GM12873 (cell line): ENCODE measurements at regions not wholly inside any gene's neighbourhood (a gene's known extent, or its start where the extent isn't known, plus 50 kb on each side); places are given as distances from the start of the nearest gene placed in this dataset.

Source experiments
- TF ChIP-seq, protein P1 (sequence below): IDR thresholded peaks from 2 replicates; pipeline ENCODE4 v1.5.1; 2012; ENCODE audit warnings: low read depth, mild to moderate bottlenecking, moderate library complexity, low read length, control low read depth; ENCODE audit not compliant: insufficient read depth; ENCODE audit errors: missing control alignments

- TF ChIP-seq, protein P1, sequence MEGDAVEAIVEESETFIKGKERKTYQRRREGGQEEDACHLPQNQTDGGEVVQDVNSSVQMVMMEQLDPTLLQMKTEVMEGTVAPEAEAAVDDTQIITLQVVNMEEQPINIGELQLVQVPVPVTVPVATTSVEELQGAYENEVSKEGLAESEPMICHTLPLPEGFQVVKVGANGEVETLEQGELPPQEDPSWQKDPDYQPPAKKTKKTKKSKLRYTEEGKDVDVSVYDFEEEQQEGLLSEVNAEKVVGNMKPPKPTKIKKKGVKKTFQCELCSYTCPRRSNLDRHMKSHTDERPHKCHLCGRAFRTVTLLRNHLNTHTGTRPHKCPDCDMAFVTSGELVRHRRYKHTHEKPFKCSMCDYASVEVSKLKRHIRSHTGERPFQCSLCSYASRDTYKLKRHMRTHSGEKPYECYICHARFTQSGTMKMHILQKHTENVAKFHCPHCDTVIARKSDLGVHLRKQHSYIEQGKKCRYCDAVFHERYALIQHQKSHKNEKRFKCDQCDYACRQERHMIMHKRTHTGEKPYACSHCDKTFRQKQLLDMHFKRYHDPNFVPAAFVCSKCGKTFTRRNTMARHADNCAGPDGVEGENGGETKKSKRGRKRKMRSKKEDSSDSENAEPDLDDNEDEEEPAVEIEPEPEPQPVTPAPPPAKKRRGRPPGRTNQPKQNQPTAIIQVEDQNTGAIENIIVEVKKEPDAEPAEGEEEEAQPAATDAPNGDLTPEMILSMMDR: no peak
Observed at GRCh38 chr5:110087829-110088228, 398.1 kb downstream of the MAN2A1 start.

DNA sequence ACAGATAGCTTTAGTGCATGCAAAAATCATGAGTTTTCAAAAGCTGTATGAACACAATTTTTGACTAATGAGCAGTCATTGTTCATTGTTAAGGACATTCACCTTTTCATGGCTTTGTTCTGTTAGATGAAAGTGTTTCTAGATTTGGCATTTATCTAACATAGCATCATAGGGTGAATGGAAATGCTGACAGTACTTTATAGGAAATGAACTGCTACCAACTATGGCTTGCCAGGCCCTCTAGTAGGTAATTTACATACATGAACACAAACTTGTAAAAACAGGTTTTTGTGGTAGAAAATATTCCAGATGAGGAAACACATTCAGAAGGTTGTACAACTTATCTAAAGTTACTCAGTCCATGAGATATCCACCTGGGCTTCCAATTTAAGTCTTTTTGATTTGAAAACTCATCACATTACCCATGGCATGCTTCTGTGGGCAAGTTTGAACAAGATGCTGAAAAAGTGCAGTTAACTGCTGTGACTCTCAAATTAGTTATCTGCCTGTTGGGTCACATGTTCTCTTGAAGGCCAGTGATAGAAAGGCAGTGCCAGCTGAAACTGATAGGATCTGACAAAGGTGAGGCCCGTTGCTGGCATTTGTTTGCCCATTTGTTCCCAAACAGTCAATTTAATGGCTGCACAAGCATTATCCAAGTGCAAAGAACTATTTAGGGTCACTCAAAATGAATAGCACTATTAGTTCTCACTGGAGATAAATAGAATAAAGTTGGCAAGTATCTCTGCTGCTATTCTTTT is 399.1 kb downstream of the MAN2A1 start:
- TF ChIP-seq, protein P1: no peak

DNA sequence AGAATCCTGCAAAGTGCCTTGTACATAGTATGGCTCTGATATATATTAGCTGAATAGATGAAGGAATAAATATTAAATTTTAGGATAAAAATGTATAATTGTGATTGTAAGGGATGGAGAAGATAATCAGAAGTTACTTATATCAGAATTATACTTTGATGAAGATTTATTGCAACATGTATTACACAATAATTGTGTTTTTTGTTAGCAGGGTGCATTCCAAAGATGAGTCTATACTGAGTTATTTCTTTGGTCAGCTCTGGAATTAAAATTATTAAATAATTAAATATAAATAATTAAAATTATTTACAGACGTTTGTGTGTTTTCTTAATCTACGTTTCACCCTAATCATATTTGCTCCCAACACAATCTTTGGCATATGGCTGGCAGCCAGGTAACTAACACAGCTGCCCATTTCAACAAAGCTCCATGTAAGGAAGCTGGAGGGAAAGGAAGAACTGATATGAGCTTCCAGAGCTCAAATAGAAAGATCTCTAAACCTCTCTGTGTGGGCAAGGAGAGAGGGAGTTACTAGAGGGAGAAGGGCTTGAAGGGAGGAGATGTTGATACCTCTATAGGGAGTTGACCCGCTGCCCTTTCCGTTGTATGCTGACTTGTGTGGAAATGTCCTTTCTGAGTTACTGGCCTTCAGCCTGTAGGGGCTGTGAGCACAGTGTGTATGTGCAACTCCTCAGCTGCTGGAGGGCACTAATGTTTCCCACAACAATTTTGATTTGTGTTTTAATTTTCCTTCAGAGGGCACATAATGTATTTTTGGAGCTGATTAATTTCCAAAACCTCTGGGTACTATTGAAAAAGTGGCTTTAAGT is 403.4 kb downstream of the MAN2A1 start:
- TF ChIP-seq, protein P1: no peak

DNA sequence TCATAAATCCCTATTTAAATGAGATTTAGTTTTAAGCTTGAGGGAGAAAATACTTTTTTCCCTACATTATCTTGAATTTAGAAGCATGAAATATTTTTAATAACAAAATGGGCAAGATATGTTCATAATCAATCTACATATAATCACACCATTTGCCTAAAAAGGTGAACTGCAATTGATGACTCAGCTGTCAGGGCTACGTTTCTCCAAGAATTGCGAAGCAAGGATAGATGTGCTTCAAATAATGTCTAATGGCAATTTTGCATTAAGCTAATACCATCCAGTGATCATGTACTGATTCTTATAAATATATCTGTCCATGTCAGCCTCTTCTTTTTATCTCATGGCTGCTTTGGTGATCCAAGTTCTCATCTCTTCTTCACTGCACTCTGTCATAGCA is 404.4 kb downstream of the MAN2A1 start:
- TF ChIP-seq, protein P1: no peak

GRCh38 chr5:110094548-110094947 is 404.8 kb downstream of the MAN2A1 start:
- TF ChIP-seq, protein P1: no peak

- TF ChIP-seq, protein P1: no peak
Observed at GRCh38 chr5:110096419-110096818, 406.7 kb downstream of the MAN2A1 start.

DNA sequence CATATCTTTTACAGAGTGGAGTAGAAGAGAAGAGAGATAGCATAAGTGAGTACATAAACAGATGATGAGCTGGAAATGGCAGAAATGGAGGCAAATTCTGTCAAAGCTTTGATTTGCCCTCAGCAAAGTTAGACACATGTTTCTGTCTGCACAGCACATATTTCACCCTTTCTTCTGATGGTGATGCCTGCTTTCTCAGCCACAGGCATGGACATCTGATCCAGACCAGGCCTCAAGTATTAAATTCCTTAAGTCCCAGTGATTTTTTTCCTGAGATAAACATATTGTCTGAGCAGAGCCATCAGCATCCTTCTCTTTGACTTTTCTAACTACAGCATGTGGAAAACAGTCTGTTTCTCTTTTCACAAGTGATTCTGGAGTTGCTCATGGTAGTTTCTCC is 409.8 kb downstream of the MAN2A1 start:
- TF ChIP-seq, protein P1: no peak
